Brain pericyte (primary cell): ENCODE measurements at regions not wholly inside any gene's neighbourhood (a gene's known extent, or its start where the extent isn't known, plus 50 kb on each side); places are given as distances from the start of the nearest gene placed in this dataset.

Experiments used
- DNase-seq: peaks from one replicate; pipeline ENCODE4 v3.0.0-alpha.2; 2012; ENCODE audit warnings: low read depth, low spot score

DNA sequence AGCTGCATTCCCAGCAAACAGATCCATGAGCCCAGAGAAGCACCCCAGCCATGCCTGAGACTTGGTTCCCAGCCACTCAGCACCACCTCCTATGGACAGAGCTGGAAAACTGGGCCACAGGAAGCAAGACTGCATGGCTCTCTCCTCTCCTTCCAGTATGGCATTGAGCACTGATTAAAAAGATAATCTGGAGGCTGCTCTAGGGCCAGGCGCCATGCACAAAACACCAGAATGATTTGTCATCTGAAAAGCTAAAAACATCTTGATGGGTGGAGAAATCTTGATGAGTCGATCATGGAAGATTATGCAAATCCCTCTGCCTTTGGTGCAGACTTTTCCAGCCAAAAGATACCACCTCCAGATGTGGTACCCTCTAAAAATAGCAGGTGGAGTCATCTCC is 62.7 kb upstream of the MRPS22 start:
- no peak for DNase-seq

DNA sequence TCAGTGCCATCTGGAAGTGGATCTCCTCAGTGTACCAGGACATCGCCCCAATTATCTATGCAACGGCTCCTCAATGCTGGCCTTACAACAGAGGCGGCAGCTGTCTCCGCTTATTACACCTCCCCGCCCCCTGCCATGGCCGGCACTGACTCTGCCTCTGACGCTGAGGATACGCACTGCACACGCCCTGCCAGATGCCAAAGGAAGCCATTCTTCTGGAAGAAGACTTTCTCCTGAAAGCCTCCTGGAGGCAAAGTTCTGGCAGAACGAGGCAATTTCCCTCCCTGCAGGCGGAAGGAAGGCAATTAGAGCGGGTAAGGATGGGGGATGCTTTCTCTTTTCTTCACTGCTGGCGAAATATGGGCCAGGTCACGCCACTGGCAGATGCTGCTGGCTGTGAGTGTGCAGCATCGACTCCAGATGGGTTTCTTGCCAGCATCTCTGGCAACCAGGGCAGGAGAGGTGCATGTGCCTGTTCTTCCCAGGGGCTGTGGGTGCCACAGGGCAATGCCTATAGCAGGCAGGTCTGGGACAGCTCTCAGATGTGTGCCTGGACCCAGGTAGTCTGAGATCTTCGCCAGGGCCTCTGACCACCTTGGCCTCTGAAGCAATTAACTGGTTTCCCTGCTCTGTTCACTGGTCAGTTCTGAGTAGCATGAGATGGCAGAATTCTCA is 62.2 kb upstream of the MRPS22 start:
- no peak for DNase-seq

DNA sequence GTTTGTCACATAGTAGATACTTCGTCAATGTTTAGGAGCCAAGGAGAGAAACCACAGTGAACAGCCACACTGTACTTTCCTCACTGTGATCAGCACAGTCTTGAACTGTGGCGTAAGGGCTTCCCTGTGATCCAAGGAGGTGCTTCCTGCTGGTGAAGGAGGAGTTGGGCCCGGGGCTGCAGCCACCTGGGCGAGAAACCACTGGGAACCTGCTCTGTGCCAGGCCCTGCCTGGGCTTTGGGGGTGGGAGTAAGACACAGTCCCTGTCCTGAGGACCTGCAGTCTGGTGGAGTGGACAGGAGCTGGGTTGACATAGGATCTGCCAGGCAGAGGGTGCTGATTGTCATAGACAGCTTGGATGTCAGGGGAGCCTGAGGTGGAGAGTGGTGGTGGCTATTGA is 60.5 kb upstream of the MRPS22 start:
- no peak for DNase-seq

DNA sequence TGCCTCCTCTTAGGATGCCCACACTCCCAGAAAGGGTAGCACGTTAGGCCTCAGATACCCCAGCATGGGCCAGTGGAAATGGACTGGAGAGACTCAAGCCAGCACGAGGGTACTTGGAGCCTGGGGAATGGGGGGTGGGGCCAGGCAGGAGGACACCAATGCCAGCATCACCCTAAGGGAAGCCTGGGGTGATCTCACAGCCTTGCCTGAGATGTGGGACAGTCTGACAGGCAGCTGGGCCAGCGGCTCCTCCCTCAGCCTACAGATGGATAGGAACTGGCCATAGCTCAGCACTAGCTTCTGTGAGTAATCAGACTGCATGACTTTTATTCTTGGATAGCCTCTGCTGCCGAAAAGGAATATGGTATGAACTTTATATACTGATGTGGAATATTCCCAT is 59.6 kb upstream of the MRPS22 start:
- DNase-seq, result no peak

DNA sequence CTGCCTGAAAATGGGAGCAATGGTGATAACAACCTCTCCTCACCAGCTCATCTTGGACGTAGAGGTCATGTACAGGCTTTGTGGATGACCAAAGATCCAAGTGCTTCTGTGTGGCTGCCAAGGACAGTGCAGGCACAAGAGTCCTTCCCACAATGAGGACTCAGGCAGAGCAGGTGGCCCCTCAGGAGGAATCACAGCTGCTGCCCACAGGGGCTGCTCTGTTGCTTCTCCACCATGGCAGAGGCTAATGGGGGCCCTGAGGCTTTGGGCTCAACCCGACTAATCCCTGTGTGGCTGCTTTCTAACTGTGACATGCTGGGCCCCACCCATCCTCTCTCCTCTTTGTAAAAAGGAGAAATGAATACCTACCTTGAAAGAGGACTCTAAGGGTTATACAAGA is 58.1 kb upstream of the MRPS22 start:
- DNase-seq, result no peak

- DNase-seq, result no peak
Observed at GRCh38 chr3:139286241-139286640, 57.6 kb upstream of the MRPS22 start.

GRCh38 chr3:139286825-139287224 is 57.0 kb upstream of the MRPS22 start:
- no peak for DNase-seq

DNA sequence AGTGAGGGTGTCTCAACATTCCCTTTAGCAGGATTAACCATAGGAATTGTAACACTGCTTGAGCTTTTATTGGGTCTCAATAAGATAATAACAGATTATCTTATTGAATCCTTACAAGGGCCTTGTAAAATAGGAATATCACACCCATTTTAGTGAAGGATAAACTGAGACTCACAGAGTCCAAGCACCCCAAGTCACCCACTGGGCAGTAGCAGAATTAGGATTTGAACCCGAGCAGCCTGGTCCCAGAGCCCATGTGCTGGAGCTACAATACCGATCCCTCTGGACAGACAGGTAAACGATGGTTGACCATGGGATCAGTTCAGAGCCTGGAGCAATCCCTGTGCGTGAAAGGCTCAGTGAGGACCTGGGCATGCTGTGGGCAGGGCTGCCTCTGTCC is 56.3 kb upstream of the MRPS22 start:
- no peak for DNase-seq

GRCh38 chr3:139288266-139288821 is 55.5 kb upstream of the MRPS22 start:
- no peak for DNase-seq

GRCh38 chr3:139289860-139290524 is 53.8 kb upstream of the MRPS22 start:
- DNase-seq, result no peak

DNA sequence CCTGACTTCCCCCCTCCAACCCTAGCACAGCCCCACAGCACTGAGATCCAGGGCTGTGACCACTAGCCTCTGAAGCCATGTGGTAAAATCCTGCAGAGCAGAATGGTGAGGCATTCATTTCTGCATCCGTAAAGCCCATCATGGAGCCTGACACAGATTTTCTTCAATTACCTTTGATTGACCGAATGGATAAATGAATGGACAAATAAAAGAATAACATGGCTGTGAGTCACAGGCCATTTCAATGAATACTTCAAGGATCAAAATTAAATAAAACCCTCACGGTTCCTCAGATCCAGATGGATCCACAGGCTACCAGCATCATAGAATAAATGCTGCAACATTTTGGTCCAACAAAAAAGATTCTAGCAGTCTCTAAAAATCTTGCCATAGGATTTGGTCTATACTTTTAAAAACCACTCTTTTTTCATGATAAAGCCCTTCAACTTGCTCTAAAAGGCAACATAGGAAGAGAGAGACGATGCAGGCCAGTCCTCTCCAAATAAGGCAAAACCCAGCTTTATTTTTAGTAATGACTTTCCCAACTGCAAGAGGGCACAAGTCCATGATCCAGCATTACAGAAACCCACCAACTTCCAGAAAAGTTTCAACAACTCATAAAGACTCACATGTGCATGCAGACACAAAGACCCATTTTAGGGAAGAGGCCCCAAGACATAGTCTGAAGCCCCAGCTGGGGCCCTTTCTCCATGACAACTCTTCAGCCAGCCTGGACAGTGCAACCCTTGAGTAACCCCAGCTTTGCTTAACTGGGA is 52.4 kb upstream of the MRPS22 start:
- no peak for DNase-seq

DNA sequence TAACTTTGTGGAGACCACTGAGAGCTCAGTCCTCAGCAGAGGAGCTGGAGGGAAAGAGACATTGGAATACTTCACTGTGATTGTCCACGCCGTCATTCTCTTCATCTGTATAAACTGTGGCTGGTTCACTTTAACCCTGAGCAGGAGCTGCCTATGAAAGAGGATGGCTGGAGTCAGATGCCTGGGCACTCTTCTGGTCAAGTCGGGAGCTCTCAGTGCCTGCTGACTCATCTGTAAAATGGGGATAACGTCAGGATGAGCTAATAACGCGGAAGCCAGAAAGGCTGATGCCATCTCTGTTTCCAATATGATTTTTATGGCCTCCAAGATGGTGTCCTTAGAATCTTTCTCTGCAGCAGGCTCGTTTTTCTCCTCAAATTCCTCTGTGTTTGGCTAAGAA is 51.6 kb upstream of the MRPS22 start:
- no peak for DNase-seq

- DNase-seq, result no peak
Observed at GRCh38 chr3:139292711-139293664, 50.8 kb upstream of the MRPS22 start.

GRCh38 chr3:139293665-139294023 is 50.2 kb upstream of the MRPS22 start:
- DNase-seq, result no peak
